Vagina (tissue), 2 donors: ENCODE measurements at regions not wholly inside any gene's neighbourhood (a gene's known extent, or its start where the extent isn't known, plus 50 kb on each side); places are given as distances from the start of the nearest gene placed in this dataset.

Source experiments
- CTCF ChIP-seq, 3 experiments: fragments of 450-650 bp in 2 of 3; fragments of 200-600 bp in 1 of 3; sonication (generic) in 1 of 3; IDR thresholded peaks; one replicate each; pipeline ENCODE4 v1.5.1; 2017 to 2019; ENCODE audit warnings: antibody characterized with exemption in 3 of 3, mild to moderate bottlenecking in 2 of 3, moderate library complexity in 2 of 3
- POLR2AphosphoS5 ChIP-seq, 2 donors: sonication (generic); formaldehyde crosslinking; IDR thresholded peaks; one replicate each; pipeline ENCODE4 v1.9.0; 2017; ENCODE audit warnings: antibody characterized with exemption in 2 of 2, mild to moderate bottlenecking in 2 of 2, low read depth in 1 of 2; ENCODE audit not compliant: insufficient read depth in 1 of 2

GRCh38 chr14:98994561-98994960, 277.4 kb downstream of the BCL11B start:
- TF ChIP-seq CTCF (IDR thresholded peaks at IDR 0.05) (no peak), POLR2AphosphoS5 (IDR thresholded peaks at IDR 0.05; ENCODE audit: insufficient read depth in 1 of 2, low read depth in 1 of 2) (no peak)
